Eye (tissue), 1 donor: ENCODE measurements at regions not wholly inside any gene's neighbourhood (a gene's known extent, or its start where the extent isn't known, plus 50 kb on each side); places are given as distances from the start of the nearest gene placed in this dataset.
A peak's percentile ranks its signal among the peaks of the same experiment; 100 is the strongest.

Experiments
- DNase-seq: peaks from one replicate; pipeline ENCODE4 v3.0.0-alpha.2; 2015

DNA sequence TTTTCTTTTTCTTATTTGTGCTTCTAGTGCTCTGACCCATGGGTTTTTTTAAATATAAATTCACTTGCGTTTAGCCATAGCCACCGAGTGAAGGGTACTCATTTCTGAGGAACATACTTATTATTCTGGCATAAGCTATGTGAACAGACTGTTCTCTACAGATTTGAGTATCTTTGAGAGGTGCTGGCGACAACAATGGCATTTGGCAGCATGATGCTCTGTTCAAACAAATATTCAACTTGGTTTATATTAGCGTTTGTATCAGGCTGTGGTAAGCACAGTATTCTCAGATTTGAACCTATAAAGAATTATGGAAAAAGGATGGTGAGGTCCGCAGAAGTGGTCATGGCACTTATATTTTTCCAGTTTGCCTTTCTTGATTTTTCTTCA lies 108.7 kb upstream of the LIMCH1 start:
- DNase-seq, result no peak

DNA sequence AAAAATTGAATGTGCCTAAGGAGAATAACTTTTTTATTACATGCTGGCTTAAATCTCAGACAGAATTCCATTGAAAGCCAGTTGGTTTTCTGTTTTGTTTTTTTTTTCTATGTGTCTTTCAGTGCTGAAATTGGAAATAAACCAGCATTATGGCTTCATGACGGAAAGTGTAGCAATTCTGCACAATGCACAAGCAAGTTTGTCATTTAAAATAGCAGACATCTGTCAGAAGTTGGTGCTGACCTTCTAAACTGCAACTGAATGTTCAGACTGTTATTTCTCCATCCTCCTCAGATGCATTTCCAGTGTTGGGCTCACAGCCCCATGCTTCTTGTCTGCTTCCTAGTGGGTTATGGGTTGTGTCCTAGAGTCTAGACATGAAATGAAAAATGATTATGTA lies 107.2 kb upstream of the LIMCH1 start:
- no peak for DNase-seq

DNA sequence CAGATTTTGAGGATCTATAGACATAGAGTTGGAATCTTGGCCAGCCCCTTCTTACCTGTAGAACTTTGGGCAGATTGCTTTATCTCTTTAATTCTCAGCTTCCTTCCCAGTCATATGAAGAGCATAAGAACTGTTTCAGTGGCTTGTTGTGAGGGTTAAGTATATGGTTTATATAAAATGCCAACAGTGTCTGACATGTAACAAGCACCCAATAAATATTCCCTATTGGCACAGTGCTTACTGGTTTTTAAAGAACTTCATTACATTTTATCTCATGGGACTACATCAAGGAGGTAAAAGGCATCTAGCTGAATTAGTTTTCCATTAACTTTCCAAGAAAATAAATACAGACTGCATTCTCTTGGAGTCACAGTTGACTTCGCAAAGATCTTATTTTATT lies 106.7 kb upstream of the LIMCH1 start:
- no peak for DNase-seq

- no peak for DNase-seq
Measured at GRCh38 chr4:41432219-41432618, 105.7 kb upstream of the LIMCH1 start.

DNA sequence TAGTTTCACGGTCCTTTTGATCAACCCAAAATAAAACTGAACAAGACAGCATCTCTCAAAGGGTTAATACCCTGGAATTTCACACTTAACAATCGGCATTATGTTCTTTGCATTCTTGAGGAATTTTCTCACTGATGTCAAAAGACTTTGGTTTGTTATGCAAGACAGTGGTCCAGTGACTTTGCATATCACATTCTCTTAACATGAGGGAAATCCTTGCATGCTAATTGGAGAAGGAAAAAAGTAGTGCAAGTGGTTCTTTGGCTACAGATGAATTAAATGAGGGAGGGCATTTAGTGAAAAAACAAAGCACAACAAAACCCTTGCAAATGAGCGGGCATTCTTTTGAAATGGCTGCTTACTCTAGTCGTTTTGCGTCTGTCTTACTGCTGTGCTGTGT lies 105.1 kb upstream of the LIMCH1 start:
- DNase-seq, result peak; percentile 68

DNA sequence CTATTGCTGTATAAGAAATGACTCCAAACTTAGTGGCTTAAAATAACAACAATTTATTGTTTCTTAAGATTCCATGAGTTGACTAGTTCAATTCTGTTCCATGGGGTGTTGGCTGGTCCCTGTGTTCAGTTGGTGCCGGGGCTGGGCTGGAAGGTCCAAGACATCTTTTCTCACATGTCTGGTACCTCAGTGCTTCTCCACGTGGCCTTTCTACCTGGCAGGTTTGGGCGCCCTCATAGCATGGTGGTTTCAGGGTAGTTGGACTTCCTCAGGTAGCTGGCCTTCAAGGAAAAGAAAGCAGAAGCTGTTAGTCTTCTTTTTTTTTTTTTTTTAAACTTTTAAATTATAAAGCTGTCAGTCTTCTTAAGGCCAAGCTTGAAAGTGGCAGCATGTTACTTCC lies 104.6 kb upstream of the LIMCH1 start:
- no peak for DNase-seq

DNA sequence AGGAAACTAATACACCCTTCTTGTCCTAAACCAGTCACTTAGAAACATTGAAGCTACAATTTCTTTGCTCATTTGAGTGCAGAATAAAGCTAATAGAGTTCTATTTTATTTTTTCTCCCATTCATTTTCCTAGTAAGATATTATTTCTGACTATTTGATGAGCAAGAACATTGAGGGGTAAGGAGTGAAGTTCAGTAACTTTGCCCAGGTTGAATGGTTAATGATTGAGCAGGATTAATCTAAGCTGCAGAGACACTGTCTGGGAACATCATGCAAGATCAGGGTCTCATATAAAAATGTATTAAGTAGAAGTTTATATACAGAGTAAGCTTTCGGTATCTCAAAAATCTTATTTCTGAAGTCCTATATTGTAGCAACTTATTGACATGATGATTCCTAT lies 102.4 kb upstream of the LIMCH1 start:
- no peak for DNase-seq

GRCh38 chr4:41436419-41436818 lies 101.5 kb upstream of the LIMCH1 start:
- no peak for DNase-seq

GRCh38 chr4:41437111-41437536 lies 100.8 kb upstream of the LIMCH1 start:
- peak; percentile 63 for DNase-seq

DNA sequence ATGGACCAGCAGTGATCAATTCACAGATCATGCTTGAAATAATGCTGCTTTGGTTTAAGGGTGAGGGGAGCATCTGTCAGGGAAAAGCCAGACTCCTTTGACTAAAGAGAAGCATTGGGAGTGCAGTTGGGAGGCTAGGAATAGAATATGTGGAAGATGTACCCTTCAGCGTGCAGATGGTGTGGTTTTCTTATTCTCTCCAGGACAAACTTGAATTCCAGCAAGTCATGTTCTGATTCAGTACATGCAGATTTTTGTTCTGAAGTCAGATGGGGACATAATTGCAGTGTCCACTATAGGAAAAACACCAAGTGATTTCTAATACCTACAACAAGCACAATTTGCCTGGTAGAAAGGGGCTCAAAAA lies 99.0 kb upstream of the LIMCH1 start:
- no peak for DNase-seq

DNA sequence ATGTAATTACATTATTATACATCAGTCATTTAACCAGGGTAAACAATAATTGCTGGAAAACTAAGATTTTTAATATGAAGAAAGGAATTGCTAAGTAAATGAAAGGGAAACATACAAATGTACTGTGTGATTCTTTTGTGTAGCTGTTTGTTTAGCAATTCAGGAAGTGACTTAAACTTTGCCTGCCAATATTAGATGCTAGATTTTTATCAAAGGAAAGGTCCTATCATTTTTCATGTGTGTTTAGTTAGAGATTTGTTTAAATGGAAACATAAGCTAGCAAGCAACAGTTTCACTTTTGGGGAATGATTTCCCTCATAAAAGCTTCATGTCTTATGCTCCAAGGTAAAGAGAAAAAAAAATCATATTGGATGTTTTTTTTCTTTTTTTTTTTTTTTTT lies 95.1 kb upstream of the LIMCH1 start:
- DNase-seq, result no peak

GRCh38 chr4:41443340-41444079 lies 94.4 kb upstream of the LIMCH1 start:
- no peak for DNase-seq

- no peak for DNase-seq
Measured at GRCh38 chr4:41446391-41446790, 91.6 kb upstream of the LIMCH1 start.

- no peak for DNase-seq
Measured at GRCh38 chr4:41446981-41447725, 90.8 kb upstream of the LIMCH1 start.

DNA sequence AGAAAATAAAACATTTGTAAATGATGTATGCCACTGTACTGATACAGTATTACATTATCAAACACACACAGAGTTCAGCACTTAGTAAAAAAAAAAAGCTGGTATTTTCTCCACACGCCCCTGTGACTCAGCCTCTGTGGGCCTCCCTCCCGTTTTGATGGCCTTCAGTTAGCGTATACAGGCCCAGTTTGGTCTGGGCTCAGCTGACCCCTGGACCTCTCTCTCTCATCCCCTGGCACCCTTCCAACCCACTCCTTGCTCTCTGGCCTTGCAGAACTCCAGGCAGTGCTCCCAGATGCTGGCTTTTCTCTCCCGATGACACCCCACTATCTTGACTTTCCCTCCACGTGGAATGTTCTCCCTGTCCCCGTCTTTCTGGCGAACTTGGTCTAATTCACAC lies 89.0 kb upstream of the LIMCH1 start:
- no peak for DNase-seq

- no peak for DNase-seq
Measured at GRCh38 chr4:41451961-41452360, 86.0 kb upstream of the LIMCH1 start.

GRCh38 chr4:41452484-41453225 lies 85.3 kb upstream of the LIMCH1 start:
- DNase-seq, result no peak

DNA sequence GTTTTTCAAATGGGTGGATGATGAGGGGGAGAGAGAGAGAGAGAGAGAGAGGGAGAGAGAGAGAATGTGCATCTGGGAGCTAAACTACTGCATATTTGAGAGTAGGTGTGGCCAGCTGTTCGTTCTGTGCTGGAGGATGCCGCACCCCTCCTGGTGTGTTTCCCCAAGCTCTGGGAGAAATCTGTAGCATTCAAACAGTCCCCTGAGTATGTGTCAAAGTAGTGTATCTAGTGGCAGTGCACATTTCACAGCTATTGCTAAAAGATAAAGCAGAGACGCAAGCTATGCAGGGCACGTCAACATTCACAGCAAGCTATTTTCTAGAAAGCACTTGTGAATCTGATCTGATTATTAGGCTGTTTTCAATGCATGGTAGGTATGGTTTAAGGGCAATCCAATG lies 83.5 kb upstream of the LIMCH1 start:
- peak; percentile 56 for DNase-seq

- DNase-seq, result peak; percentile 58
Measured at GRCh38 chr4:41455206-41455605, 82.8 kb upstream of the LIMCH1 start.

DNA sequence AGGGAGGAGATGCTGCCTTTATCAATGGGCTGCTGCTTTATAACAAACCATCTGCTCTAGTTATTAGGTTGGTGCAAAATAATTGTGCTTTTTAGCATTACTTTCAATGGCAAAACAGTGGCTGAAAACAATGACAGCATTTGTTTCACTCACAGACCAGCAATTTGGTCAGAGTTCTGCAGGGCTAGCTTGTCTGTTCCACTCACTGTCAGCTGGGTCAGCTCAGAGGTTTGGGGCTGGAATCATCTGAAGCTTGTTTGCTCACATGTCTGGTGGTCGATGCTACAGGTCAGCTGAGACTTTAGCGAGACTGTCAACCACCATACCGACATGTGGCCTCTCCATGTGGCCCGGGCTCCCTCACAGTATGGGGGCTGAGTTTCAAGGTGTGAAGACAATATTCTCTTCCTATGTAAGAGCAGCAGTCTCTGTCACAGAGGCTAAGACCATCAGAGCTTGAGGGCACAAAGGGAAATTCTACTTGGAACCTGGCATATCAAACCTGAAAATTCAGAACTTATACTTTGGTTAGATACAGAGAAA lies 81.3 kb upstream of the LIMCH1 start:
- DNase-seq, result peak; percentile 90

GRCh38 chr4:41458689-41459088 lies 79.3 kb upstream of the LIMCH1 start:
- no peak for DNase-seq

DNA sequence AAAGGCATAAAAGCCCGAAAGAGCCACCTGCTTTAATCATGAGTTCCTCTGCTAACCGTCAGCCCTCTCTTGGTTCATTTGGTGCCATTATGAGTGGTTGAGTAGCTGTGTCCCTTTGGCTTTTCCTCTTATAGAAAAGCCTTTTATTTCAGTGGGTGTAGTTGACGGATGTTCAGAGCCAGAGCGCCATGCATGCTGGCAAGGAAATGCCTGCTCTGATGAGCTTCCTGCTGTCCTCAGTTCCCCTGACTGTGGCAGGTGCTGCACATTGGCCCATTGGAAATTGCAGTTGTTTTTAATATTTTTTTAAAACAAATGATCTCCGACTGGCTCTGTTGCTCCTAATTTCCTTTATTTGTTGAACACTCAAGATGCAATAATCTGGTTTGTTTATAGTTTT lies 77.3 kb upstream of the LIMCH1 start:
- DNase-seq, result no peak

DNA sequence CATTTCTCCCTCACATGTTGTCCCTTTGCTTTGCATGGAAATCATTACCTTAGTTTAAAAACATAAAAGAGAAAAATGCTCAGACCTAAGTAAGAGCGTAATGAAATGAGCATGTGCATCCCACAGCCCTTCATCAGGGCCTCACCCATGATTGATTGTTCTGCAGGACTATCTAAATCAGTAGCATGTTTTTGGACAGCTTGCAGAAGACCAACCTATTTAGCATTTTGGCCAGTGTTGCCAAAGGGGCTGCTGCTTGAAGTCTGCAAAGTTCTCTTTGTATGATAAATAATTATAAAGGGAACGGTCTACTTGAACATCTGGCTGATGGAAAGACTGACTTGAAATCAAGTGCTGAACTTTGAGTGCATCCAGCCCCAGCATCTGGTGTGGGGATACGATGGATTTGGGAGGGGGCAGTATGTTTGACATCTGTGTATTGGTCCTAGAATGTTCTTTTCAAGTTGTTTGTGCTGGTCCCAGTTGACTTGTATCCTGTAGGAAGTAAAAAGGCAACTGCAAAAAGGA lies 76.1 kb upstream of the LIMCH1 start:
- no peak for DNase-seq
